Aorta (tissue), 5 donors: ENCODE measurements at regions not wholly inside any gene's neighbourhood (a gene's known extent, or its start where the extent isn't known, plus 50 kb on each side); places are given as distances from the start of the nearest gene placed in this dataset.
"Not testable (repeated sequence)": the region's sequence is repeated elsewhere in the genome, so short reads cannot be mapped to it uniquely, and the experiment has no call there.

Experiments
- ATAC-seq: fragments of 200-7000 bp; cut with Tn5 transposase; one replicate; pipeline ENCODE4 v1.9.1; 2022; ENCODE audit warnings: moderate library complexity; ENCODE audit not compliant: low FRiP score
- DNase-seq, 2 donors: peaks; one replicate each; pipeline ENCODE4 v3.0.0-alpha.2; 2020
- H3K27ac ChIP-seq, 2 donors: one replicate each; pipeline ENCODE4 v1.5.1; 2013; ENCODE audit warnings: low read length in 2 of 2, mild to moderate bottlenecking in 2 of 2, moderate library complexity in 2 of 2, control low read depth in 1 of 2, inconsistent platforms in 1 of 2, low read depth in 1 of 2
- H3K27me3 ChIP-seq, 2 donors: one replicate each; pipeline ENCODE4 v1.6.1; 2013; ENCODE audit warnings: control low read depth in 1 of 2, low read length in 1 of 2, mild to moderate bottlenecking in 1 of 2, moderate library complexity in 1 of 2; ENCODE audit not compliant: insufficient read depth in 2 of 2, control insufficient read depth in 1 of 2
- H3K36me3 ChIP-seq, 2 donors: one replicate each; pipeline ENCODE4 v1.6.1; 2013; ENCODE audit warnings: control low read depth in 1 of 2, low read length in 1 of 2, mild to moderate bottlenecking in 1 of 2; ENCODE audit not compliant: insufficient read depth in 2 of 2, control insufficient read depth in 1 of 2
- H3K4me1 ChIP-seq, 2 donors: one replicate each; pipeline ENCODE4 v1.6.1; 2013; ENCODE audit warnings: low read length in 2 of 2, control low read depth in 1 of 2, mild to moderate bottlenecking in 1 of 2, moderate library complexity in 1 of 2; ENCODE audit not compliant: insufficient read depth in 2 of 2, control insufficient read depth in 1 of 2
- H3K4me3 ChIP-seq, 2 donors: one replicate each; pipeline ENCODE4 v1.5.1; 2013; ENCODE audit warnings: low read length in 2 of 2, control low read depth in 1 of 2, mild to moderate bottlenecking in 1 of 2
- H3K9me3 ChIP-seq: one replicate; pipeline ENCODE4 v1.6.1; 2013; ENCODE audit warnings: mild to moderate bottlenecking, low read length; ENCODE audit not compliant: control insufficient read depth
- WGBS, 2 donors: extraction: QIAGEN DNeasy Blood & Tissue Kit; methylation state at CpG; one replicate each; pipeline ENCODE4 v1.1.7; 2013; 5-methylcytosine and 5-hydroxymethylcytosine counted together
- intact Hi-C, 2 donors: fragments of 100-400 bp; cut with DNase I; formaldehyde crosslinking; loops; one replicate each; pipeline versions ENCODE4 v1.14.2 to v1.15.0; 2022
- donor health status: healthy with polysubstance abuse.
- donor health status: Bipolar disorder and iron deficiency.
- donor health status: DM: no; HTN: no; CAD: no.
- donor health status: DM: no; HTN: no; CAD: no.
- donor health status: DM: yes; HTN: yes; CAD: no.

DNA sequence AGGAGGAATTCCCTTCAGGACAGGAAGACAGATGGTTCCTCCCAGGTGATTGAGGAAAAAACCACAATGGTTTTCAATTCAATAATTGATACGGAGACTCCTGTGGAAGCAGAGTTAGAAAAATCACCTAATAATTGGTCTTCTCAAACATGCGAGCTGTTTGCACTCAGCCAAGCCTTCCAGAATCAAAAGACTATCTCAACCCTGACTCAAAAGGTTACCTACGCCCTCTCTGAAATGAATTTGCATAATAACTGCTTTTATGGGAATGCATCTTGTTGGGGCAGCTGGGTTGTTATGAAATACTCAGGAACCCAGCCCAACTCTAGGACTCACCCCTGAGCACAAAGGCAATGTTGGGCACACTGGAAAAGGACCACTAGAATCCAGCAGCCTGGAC lies 66.9 kb upstream of the ARSJ start:
- H3K9me3 ChIP-seq: no peaks in the 10 kb centered on the region
- no peak overlapping the region for H3K27ac ChIP-seq
- DNase-seq: no peak
- H3K4me1 ChIP-seq: no peaks in the 10 kb centered on the region
- no peak for ATAC-seq
- 97 to 98% methylated on average over 3 of the region's 3 CpGs for WGBS, 2 donors
- no peak overlapping the region for H3K4me3 ChIP-seq
- H3K27me3 ChIP-seq: no peaks in the 10 kb centered on the region
- H3K36me3 ChIP-seq: no peaks in the 10 kb centered on the region
- intact Hi-C loops: no loop called here

DNA sequence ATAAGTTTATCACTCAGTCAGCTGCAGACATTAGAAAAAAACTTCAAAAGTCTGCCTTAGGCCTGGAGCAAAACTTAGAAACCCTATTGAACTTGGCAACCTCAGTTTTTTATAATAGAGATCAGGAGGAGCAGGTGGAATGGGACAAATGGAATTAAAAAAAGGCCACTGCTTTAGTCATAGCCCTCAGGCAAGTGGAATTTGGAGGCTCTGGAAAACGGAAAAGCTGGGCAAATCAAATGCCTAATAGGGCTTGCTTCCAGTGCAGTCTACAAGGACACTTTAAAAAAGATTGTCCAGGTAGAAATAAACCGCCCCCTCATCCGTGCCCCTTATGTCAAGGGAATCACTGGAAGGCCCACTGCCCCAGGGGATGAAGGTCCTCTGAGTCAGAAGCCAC lies 68.7 kb upstream of the ARSJ start:
- H3K9me3 ChIP-seq, H3K4me1 ChIP-seq, H3K27me3 ChIP-seq, intact Hi-C loops, ATAC-seq, DNase-seq, H3K4me3 ChIP-seq, H3K27ac ChIP-seq, H3K36me3 ChIP-seq: not testable (repeated sequence)
- 91 to 97% methylated on average over 3 of the region's 3 CpGs for WGBS, 2 donors

DNA sequence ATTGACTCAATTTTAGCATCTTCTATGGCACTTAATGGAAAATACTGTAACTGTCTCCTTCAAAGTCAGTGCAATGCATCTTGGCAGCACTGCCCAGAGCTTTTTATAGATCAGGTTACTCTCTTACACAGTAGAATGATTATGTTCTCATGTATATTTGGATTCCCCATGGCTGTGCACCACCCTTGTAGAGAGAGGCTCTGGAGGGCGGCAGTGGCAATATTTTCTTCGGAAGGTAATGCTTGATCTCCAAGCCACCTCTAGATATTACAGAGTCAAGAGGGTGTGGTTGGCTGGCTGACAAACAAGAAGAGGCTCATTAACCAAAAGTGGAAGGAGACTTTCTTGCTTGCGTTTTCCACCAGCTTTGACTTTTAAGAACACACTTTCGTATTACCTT lies 72.8 kb upstream of the ARSJ start:
- ATAC-seq (no peak), DNase-seq (no peak)
- H3K4me3 ChIP-seq: no peak overlapping the region
- no peaks in the 10 kb centered on the region for H3K4me1 ChIP-seq
- no peaks in the 10 kb centered on the region for H3K27me3 ChIP-seq
- no peaks in the 10 kb centered on the region for H3K36me3 ChIP-seq
- intact Hi-C loops: no loop called here
- H3K9me3 ChIP-seq: no peaks in the 10 kb centered on the region
- 96 to 97% methylated on average over 4 of the region's 4 CpGs for WGBS, 2 donors
- H3K27ac ChIP-seq: no peak overlapping the region

DNA sequence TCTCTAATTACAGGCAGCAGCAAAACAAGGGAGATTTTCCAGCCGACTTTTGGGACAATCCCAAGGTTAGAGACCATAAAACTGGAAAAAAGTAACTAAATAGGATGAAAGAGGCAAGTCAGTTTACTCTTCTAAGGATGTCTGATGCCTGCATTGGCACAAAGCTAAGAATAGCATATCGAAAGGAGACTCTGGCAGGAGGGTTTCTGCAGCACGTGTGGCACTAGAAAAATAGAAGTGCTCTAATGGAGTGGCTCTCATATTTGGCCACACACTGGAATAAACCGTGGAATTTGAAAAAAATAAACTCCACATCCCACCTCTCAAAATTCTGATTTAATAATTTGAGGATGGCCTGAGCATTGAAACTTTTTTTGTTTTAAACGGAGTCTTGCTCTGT lies 77.2 kb upstream of the ARSJ start:
- no peaks in the 10 kb centered on the region for H3K9me3 ChIP-seq
- no peak overlapping the region for H3K27ac ChIP-seq
- WGBS, 2 donors: 40 to 45% methylated on average over 5 of the region's 5 CpGs
- intact Hi-C loops: no loop called here
- ATAC-seq (no peak), DNase-seq (no peak)
- H3K36me3 ChIP-seq: no peaks in the 10 kb centered on the region
- H3K4me1 ChIP-seq: no peaks in the 10 kb centered on the region
- no peak overlapping the region for H3K4me3 ChIP-seq
- H3K27me3 ChIP-seq: no peaks in the 10 kb centered on the region

DNA sequence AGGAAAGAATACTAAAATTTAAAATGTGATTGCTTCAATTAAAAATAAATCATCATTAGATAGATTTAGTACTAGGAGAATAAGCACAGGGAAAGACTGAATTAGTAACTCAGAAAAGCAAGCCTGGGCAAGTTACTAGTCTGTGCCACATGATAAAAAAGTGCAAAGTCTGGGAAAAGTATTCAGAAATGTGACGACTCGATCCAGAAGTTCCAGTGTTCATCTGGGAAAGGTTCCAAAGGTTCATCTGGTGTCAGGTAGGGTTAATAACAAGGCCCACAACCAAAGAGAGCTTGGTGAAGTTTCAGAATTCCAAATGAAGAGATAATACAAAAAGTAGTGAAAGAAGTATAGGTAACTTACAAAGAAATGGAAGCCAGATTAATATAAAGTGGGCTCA lies 78.3 kb upstream of the ARSJ start:
- no peak for DNase-seq
- intact Hi-C loops: no loop called here
- H3K27me3 ChIP-seq: no peaks in the 10 kb centered on the region
- ATAC-seq: no peak
- no peaks in the 10 kb centered on the region for H3K36me3 ChIP-seq
- no peak overlapping the region for H3K27ac ChIP-seq
- H3K9me3 ChIP-seq: no peaks in the 10 kb centered on the region
- WGBS, 2 donors: 81 to 86% methylated on average over 2 of the region's 2 CpGs
- no peak overlapping the region for H3K4me3 ChIP-seq
- no peaks in the 10 kb centered on the region for H3K4me1 ChIP-seq

DNA sequence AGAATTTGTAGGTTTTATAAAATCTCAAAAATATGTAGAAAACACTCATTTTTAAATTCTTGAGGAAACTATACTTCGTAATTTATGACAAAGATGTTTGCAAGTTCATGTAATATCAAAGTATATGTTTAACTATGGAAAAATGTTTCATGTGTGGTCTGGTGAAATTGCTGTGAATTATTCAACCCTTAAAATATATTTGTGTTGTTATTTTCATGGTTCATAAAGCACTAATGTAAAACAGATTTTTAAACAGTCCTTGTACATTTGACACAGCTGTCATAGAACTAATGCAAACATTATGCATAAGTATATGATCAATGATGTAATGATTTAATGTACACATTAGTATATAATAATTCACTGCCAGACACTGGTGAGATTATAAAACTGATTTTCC lies 83.1 kb upstream of the ARSJ start:
- 97 to 100% methylated on average over 1 of the region's 1 CpG for WGBS, 2 donors
- no peaks in the 10 kb centered on the region for H3K9me3 ChIP-seq
- no peak overlapping the region for H3K27ac ChIP-seq
- no peaks in the 10 kb centered on the region for H3K4me1 ChIP-seq
- no peak for DNase-seq
- H3K4me3 ChIP-seq: no peak overlapping the region
- intact Hi-C loops: no loop called here
- H3K36me3 ChIP-seq: no peaks in the 10 kb centered on the region
- no peak for ATAC-seq
- no peaks in the 10 kb centered on the region for H3K27me3 ChIP-seq

DNA sequence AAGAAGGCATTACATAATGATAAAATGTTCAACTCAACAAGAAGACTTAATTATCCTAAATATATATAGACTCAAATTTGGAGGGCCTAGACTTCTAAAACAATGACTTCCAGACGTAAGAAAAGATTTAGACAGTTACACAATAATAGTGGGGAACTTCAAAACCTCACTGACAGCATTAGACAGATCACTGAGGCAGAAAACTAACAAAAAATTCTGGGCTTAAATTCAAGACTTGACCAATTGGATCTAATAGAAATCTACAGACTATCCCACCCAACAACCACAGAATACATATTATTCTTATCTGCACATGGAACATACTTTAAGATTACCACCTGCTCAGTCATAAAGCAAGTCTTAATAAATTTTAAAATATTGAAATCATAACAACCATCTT lies 93.3 kb upstream of the ARSJ start:
- intact Hi-C loops: loop anchor here (5.0 to 10.0 kb wide), 3 partner anchors 118 to 678 kb away; no protein-coding TSS in a partner anchor
- no peak for ATAC-seq
- Histone ChIP-seq H3K9me3 (no peaks in the 10 kb centered on the region), H3K27ac (no peak overlapping the region), H3K27me3 (no peaks in the 10 kb centered on the region), H3K4me1 (no peaks in the 10 kb centered on the region), H3K4me3 (no peak overlapping the region), H3K36me3 (no peaks in the 10 kb centered on the region)
- 76 to 82% methylated on average over 1 of the region's 1 CpG for WGBS, 2 donors
- no peak for DNase-seq

DNA sequence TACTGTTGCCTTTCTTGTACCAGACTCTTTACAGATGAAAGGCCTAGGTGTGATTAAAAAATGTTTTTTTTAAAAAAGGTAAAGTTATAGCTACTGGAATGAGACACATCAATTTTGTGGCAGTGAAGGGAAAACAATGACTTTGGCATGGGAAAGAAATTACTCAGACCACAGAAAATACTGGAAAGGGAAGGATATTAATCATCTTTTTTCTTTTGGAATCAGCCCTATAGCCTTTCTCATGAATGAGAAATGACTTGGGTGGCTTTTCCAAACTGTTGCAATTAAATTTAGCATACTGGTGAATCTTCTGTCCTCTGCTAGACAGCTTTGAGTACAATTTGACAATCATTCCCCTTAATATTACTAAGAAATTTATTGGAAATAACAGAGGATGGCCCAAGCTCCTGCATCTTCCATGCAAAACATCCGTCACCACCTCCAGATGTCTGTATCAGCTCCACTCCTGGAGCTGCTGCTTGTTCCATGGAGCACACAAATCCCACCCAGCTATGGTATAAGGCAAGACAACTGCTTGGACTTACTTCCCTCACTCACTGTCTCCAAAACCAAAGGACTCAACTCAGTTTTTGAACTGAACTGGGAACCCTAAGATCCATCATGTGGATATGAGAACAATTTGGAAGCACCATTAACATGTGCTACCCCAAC lies 97.6 kb upstream of the ARSJ start:
- DNase-seq: no peak
- Histone ChIP-seq H3K9me3 (no peaks in the 10 kb centered on the region), H3K4me1 (no peaks in the 10 kb centered on the region), H3K36me3 (no peaks in the 10 kb centered on the region), H3K4me3 (no peak overlapping the region), H3K27ac (no peak overlapping the region), H3K27me3 (no peaks in the 10 kb centered on the region)
- 92 to 94% methylated on average over 1 of the region's 1 CpG for WGBS, 2 donors
- ATAC-seq: no peak
- intact Hi-C loops: loop anchor here (10.0 kb wide), 2 partner anchors 122 to 682 kb away; no protein-coding TSS in a partner anchor

DNA sequence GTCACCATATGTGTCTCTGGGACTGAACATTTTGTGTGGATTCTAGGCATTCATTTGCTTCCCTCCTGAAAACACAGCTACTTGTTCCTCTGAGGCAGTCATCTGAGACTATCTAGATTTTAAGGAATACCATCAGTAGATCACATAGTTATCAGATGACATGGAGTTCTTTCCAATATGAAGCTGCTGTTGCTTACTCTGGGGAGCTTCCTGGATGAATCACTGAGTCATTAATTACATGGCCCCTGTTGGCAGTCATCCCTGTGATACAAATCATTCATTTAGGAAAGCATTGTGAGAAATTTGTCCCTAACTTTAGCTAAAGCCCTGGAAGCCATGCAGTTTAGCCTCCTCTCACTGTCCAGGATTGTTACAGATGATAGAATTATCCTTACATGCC lies 98.2 kb upstream of the ARSJ start:
- Histone ChIP-seq H3K4me3 (no peak overlapping the region), H3K4me1 (no peaks in the 10 kb centered on the region), H3K36me3 (no peaks in the 10 kb centered on the region), H3K27ac (no peak overlapping the region), H3K9me3 (no peaks in the 10 kb centered on the region), H3K27me3 (no peaks in the 10 kb centered on the region)
- ATAC-seq (no peak), DNase-seq (no peak)
- intact Hi-C loops: loop anchor here (10.0 kb wide), 2 partner anchors 123 to 683 kb away; no protein-coding TSS in a partner anchor
